CD1c-positive myeloid dendritic cell (primary cell): ENCODE measurements at regions not wholly inside any gene's neighbourhood (a gene's known extent, or its start where the extent isn't known, plus 50 kb on each side); places are given as distances from the start of the nearest gene placed in this dataset.
"Not testable (repeated sequence)": the region's sequence is repeated elsewhere in the genome, so short reads cannot be mapped to it uniquely, and the experiment has no call there.

Experiments
- DNase-seq: peaks from one replicate; pipeline ENCODE4 v3.0.0-alpha.2; 2016; ENCODE audit errors: extremely low spot score

DNA sequence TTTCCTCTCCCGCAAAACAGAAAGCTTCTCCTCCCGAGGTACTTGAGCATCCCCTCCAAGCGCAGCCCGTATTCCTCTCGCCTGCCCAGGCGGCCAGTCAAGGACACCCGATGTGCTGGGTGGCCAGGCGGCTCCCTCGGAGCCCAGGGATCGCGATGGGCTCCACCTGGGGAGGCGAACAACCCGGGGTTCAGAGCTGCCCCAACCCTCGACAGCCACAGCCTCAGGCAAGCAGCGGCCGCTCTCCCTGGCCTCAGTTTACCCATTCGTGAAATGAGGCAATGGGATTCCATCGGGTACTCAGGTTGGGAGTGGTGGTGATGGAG, 147.4 kb downstream of the CYP26A1 start:
- no peak for DNase-seq

DNA sequence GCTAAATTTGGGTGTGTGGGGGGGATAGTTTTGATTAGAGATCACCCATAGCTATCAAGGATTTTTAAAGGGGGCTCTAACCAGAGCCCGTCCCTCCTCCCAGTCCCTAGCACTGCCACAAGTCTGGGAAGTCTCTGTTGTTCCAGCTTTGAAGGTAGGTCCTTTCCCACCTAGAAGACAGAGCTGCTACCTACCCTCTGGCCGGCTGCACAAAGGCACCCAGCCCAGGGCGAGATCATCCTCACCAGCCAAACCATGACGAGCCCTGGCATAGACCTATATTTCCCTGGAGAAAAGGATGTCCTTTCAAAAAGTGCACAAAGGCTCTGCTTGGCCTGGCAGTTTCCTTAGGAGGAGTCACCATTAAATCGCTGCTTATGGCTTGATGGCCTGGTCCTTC, 147.8 kb downstream of the CYP26A1 start:
- no peak for DNase-seq

DNA sequence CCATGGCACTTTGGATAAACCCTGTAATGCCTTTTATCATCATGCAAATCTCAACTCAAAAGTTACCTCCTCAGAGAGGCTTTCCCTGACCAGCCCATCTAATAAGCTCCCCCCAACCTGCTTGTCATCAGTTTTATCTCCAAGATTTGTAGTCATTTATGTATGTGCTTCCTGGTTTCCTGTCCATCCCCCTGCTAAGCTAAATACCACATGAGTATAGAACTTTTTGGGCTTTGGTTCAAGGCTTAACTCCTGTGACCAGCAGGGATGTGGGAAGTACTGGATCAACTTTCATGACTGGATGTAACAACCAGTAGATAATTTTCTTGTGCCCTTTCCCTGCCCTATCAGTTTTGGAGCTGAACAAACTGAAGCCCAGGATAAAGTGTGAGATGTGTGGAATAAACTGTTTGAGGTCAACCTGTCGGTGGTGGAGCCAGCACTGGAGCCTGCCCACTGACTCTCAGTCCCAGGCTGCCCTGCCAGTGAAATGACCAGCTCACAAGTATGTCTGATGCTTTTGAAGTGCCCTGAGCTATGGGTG, 148.6 kb downstream of the CYP26A1 start:
- DNase-seq = no peak

DNA sequence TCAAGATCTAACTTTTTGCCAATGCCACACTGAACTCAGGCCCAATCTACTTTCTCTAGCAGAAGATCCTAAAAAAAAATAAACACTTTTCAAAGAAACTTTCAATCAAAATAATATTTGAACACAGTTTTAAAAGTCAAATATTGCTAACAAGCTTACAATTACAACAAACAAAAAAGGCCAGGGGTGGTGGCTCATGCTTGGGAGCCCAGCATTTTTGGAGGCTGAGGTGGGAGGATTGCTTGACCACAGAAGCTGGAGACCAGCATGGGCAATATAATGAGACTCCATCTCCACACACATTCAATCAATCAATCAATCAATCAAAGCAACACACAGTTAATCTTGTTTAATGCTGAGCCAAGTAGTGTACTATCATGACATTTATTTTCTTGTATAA, 149.2 kb downstream of the CYP26A1 start:
- no peak for DNase-seq

DNA sequence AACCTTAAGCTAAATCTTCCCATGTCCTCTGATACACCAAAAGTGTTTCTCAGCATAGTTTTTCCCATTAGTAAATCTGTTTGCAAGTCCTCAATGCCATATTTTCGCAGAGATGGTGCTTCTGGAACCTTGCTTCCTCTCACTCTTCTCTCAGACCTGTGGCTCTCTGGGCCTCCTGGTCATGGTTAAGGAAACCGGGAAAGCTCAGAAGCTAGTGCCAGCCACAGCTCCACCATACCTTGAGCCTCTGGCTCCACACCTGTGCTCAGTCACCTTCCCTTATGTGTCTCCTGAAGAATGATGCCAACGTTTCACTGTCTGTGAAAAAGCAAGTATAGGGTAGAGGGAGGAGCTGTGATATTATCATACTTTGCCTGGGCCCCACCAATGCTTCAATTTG, 149.6 kb downstream of the CYP26A1 start:
- DNase-seq = no peak

DNA sequence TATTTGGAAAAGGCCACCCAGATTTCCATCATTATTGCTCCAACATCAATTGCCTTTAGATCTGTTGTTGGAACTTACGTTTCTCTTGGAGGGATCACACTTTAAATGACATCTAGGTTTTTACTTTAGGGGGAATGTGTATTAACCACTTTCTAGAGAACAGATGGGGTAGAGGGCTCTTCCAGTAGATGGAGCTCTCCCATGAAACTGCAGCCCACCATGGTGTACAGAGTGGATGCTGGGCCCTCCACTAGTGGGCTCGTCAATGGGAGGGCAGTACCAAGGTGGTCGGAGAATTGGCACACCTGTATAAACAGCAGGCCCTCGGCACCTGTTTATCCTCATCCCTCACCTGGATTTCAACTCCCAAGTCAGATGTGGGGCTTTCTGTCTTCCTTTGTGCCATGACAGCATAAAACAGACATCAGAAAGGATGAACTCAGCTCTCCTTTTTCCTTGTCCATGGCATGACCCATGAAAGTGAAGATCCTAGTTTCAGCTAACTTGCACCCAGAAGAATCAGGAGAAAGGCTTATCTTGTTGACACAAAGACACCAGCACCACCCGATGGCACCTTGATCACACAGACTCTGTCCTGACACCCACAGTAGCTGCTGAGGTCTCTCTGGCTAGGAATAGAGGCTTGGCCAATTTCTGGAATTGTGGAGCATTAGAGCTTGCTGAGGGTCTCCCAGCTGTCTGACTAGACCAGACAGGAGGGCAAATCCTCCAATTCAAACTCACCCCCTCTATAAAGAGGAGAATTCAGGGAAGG, 150.5 kb downstream of the CYP26A1 start:
- peak; percentile 62 for DNase-seq

DNA sequence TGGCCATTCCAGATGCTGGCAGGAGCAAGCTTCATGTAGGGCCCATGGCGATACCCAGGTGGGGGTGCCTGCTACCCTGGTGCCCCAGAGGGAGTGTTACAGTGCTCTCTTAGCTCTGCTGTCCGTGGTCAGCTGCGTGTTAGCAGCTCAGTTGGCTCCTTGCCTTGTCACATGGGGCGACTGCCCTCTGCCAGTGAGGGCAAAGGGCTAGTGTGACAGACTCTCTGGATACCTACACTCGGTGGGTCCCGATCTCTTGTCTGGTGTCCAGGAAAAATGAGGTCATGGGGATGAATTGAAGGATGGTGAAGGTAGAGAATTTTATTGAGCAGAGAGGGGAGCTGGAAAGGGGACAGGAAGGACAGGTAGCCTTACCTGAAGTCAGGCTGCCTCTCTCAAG, 152.2 kb downstream of the CYP26A1 start:
- DNase-seq = no peak

DNA sequence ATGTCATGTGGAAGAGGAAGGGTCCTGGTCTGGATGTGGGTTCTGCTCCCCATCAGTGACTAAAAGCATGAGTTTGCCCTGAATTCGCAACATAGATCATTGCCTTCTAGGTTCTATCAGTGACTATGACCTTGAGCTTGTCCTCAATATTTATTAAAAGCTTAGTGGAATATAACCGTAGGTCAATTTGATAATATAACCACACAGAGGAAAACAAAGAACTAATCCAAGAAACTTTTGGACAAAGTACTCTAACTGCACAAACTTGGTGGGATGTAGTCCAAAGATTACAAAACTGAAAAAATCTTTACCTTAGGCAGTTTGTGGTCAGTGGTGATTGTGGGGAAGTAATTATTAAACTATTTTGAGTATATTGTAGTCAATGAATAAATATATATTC, 152.9 kb downstream of the CYP26A1 start:
- no peak for DNase-seq

DNA sequence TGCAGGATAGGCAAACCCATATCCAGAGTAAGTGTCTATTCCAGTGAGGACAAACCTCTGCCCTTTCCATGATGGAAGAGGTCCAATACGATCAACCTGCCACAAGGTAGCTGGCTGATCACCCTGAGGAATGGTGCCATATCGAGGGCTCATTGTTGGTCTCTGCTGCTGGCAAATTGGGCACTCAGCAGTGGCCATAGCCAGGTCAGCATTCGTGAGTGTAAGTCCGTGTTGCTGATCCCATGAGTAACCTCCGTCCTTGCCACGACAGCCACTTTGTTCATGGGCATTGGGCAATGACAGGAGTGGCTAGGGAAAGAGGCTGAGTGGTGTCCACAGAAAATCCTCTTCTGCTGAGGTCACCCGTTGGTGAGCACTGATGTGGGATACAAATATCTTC, 156.9 kb downstream of the CYP26A1 start:
- DNase-seq = not testable (repeated sequence)

DNA sequence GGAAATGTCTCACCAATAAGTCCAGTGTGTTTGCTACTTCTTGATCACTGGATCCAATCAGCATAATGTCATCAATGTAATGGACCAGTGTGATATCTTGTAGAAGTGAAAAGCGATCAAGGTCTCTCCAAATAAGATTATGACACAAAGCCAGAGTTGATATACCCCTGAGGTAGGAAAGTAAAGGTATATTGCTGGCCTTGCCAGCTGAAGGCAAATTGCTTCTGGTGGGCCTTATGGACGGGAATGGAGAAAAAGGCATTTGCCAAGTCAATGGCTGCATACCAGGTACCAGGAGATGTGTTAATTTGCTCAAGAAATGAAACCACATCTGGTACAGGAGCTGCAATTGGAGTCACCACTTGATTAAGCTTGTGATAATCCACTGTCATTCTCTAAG, 158.5 kb downstream of the CYP26A1 start:
- DNase-seq = not testable (repeated sequence)

DNA sequence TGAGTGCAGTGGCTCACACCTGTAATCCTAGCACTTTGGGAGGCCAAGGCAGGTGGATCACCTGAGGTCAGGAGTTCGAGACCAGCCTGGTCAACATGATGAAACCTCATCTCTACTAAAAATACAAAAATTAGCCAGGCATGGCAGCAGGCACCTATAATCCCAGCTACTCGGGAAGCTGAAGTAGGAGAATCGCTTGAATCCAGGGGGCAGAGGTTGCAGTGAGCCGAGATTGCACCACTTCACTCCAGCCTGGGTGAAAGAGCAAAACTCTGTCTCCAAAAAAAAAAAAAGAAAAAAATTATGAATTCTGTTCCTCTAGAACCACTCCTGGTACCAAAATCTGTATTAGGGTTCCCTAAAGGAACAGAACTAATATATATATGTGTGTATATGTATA, 161.2 kb downstream of the CYP26A1 start:
- not testable (repeated sequence) for DNase-seq

DNA sequence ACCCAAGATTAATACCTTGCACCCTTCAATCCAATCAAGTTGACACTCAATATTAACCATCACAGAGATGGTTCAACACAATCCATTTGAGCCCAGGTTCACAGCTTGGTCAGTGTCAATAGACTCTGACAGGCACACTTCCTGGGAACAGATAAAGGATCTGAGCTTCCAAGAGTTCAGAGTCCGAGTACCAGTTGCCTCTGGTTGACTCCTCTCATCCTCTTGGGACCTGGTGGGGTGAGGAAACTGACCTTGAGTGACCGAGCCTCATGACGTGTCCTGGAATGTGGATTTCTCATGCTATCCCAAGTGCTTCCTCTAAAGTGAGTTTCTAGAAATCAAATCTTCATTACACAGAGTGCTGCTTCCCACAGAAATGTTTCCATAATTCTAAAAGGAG, 162.0 kb downstream of the CYP26A1 start:
- no peak for DNase-seq

DNA sequence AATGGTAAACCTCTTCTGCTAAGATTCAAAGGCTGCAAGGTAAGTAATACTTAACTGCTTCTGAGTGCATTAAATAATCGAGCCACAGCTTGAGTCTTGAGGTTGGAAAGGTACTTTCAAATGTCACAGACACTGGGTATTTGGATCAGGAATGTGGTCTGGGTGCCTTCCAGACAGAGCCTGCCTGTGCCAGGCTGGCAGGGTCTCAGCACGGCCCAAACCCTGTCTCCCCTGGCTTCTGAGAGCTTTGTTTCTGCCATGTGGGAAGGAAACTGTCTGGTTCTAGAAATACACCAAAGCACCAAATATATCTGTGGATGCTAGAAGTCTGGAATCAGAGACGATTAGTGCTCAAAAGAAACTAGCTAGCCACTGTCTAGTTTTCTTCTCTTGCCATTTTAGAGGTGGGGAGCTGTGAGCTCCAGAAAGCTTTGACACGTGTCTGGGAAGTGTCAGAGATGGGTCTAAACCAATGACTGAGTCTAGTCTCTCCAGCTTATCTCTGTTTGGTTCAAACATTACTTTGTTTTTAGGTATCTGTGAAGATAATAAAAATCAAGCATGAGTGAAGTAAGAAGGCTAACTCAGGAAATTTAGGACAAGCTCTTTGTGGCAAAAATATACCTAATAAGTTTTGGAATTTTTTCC, 162.8 kb downstream of the CYP26A1 start:
- DNase-seq = no peak

DNA sequence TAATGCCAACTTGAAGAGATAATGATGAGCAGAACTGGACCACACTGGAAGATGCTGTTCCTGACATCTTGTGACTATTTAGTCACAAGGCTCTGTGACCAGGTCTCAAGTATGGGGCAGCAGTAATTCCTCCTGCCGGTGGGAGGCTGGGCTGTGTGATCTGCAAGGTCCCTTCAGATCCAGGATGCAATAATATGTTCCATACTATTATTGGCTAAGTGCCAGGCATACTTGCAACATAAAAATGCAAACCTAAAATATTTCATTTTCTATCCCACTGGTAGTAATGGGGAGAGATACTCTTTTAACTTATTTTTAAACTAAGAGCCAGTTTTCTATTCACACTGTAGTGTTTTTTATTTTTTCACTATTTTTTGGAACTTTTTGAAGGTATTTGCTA, 171.5 kb downstream of the CYP26A1 start:
- DNase-seq = no peak

DNA sequence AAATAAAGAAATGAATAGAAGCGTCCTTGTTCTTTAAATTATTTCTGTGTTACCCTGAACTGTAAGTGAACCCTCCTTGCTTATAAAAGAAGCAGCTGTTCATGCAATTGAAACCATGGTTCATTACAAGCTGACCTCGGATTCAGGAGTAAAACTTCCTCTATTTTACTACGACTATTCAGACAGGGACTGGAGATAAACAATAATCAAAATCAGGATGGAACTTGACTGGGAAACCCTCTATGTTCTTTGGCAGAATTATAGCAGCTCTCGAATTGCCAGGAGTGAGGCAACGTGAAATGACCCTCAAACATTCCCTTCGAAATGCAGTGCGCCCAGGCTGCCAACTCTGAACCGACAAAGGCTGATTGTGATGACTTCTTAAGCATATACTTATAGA, 172.1 kb downstream of the CYP26A1 start:
- DNase-seq = no peak

DNA sequence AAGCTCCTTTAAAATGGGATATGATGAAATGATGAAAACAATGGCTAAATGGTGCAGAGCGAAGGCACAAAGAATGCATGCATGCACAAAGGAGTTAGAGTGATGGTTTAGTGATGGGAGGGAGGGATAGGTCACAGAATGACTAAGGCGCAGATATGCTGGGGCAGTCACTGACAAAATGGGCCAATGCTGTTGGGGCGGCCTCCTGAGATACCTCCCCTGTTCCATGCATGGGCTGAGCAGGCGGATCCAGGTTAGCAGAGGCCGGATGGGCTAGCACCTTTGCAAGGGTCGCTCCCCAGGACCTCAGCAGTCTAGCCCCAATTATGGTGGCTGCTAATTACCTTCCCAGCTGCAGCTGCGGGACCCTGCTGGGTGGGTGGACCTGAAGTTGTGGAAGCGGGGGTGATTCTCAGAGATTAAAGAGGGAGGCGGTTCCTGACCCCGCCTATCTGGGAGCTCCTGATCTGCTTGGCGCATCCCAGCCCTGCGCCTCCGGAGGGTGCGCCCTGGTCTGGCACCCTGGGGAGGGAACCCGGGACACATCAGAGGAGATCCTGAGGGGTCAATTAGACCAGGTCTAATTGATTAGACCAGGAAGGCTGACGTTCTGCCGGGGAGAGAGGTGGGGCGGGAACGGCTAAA, 175.0 kb downstream of the CYP26A1 start:
- DNase-seq = no peak

DNA sequence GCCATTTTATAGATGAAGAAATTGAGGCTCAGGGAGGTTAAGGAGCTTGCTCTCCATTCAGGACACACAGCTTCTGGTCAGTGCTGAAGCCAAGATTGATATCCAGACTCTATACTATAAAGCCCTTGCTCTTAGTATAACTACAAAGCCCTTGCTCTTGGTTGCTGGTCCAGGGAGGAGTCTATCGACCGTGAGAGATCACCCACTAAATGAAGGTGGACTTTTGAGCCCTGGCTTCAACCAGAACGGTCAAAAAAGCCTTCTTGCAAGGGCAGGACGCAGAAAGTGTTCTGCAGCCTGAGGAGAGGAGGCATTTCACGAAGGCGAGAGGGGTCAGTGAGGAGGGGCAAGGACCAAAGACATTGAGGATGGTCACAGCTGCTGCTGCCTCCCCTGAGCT, 176.3 kb downstream of the CYP26A1 start:
- no peak for DNase-seq

DNA sequence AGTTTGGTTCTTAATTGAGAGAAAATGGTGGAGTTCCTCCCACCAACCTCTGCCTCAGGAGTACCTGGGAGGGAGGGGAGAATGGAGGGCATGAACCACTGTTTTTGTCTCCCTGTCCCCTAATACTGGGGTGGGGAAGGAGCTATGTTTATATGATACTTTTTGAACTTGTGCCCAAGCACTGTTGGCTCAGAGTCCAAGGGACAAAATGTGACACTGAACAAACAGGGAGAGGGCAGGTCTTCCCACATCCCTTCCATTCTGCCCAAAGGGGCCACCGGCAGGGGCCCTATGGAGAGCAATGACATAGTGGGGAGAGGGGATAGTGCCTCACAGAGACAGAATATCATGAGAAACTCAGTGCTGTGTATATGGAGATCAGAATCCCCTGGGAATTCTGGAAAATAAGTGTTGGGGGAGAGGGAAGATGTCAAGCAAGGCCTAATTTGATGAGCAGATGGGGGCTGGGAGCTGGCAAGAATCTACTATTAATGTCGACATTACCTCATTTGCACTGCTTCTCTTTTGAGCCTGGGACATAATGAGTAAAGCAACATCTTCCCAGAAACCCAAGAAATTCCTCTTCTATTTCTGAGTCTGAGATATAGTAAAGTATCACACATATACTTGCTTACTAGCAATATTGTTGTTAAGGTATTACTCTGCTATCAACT, 180.6 kb downstream of the CYP26A1 start:
- no peak for DNase-seq

DNA sequence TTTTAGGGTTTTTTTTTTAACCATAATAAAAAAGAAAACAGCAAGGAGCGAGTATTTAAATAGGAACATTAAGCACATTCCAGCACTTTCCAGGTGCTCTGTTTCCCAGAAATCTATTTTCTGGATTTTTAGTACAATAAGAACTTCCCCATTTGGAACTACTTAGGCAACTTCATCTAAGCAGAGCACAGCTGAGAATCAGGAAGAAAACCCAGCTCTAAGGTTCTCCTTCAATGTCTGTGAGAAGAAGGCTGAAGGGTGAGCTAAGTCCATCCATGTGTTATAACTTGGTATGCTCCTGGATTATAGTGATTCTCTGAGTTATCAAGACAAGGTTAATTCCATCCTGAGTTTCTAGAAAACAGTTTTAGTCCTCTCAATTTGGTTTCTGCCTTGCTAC, 181.9 kb downstream of the CYP26A1 start:
- peak; percentile 41 for DNase-seq
